H9 (cell line): ENCODE measurements at regions not wholly inside any gene's neighbourhood (a gene's known extent, or its start where the extent isn't known, plus 50 kb on each side); places are given as distances from the start of the nearest gene placed in this dataset.

Experiments
- DNase-seq: peaks from one replicate; pipeline ENCODE4 v3.0.0-alpha.2; 2017
- H2AFZ ChIP-seq: one replicate; pipeline ENCODE4 v1.6.1; 2013; ENCODE audit warnings: mild to moderate bottlenecking, low read length, control low read depth, moderate library complexity
- H2AK5ac ChIP-seq: 2 replicates; pipeline ENCODE4 v1.6.1; 2013; ENCODE audit warnings: low read length, control low read depth, mixed read lengths; ENCODE audit not compliant: insufficient read length
- H2BK120ac ChIP-seq: one replicate; pipeline ENCODE4 v1.6.1; 2013; ENCODE audit warnings: low read depth, mild to moderate bottlenecking, low read length, control low read depth, inconsistent platforms; ENCODE audit not compliant: poor library complexity, severe bottlenecking
- H2BK12ac ChIP-seq: 2 replicates; pipeline ENCODE4 v1.6.1; 2013; ENCODE audit warnings: low read length, control low read depth, mixed read lengths, low read depth; ENCODE audit not compliant: insufficient read length
- H2BK15ac ChIP-seq: 2 replicates; pipeline ENCODE4 v1.6.1; 2013; ENCODE audit warnings: low read depth, low read length, control low read depth
- H2BK20ac ChIP-seq: one replicate; pipeline ENCODE4 v1.6.1; 2013; ENCODE audit warnings: low read depth, mild to moderate bottlenecking, low read length, control low read depth, inconsistent platforms; ENCODE audit not compliant: poor library complexity, severe bottlenecking
- H2BK5ac ChIP-seq: 2 replicates; pipeline ENCODE4 v1.6.1; 2013; ENCODE audit warnings: low read length, control low read depth, mixed read lengths; ENCODE audit not compliant: insufficient read length
- H3K14ac ChIP-seq: 2 replicates; pipeline ENCODE4 v1.6.1; 2013; ENCODE audit warnings: low read length, control low read depth; ENCODE audit not compliant: insufficient read depth
- H3K18ac ChIP-seq: 2 replicates; pipeline ENCODE4 v1.6.1; 2013; ENCODE audit warnings: low read depth, mild to moderate bottlenecking, mixed read lengths, low read length, control low read depth; ENCODE audit not compliant: insufficient read length
- H3K23ac ChIP-seq: 2 replicates; pipeline ENCODE4 v1.6.1; 2013; ENCODE audit warnings: low read length, control low read depth, mixed read lengths, low read depth; ENCODE audit not compliant: insufficient read length
- H3K23me2 ChIP-seq: 2 replicates; pipeline ENCODE4 v1.6.1; 2013; ENCODE audit warnings: low read depth, mild to moderate bottlenecking, mixed read lengths, low read length, control low read depth; ENCODE audit not compliant: insufficient read length, poor library complexity, severe bottlenecking
- H3K27ac ChIP-seq: 2 replicates; pipeline ENCODE4 v1.5.1; 2013; ENCODE audit warnings: low read length, control low read depth, mixed read lengths, low read depth; ENCODE audit not compliant: insufficient read length
- H3K27me3 ChIP-seq: 2 replicates; pipeline ENCODE4 v1.6.1; 2013; ENCODE audit warnings: low read length, control low read depth, inconsistent platforms; ENCODE audit not compliant: insufficient read depth
- H3K4ac ChIP-seq: 2 replicates; pipeline ENCODE4 v1.6.1; 2013; ENCODE audit warnings: low read depth, mild to moderate bottlenecking, control low read depth, inconsistent platforms, low read length, moderate library complexity
- H3K4me1 ChIP-seq: 2 replicates; pipeline ENCODE4 v1.6.1; 2013; ENCODE audit warnings: low read length, control low read depth, inconsistent platforms; ENCODE audit not compliant: insufficient read depth
- H3K4me2 ChIP-seq: 2 replicates; pipeline ENCODE4 v1.6.1; 2013; ENCODE audit warnings: low read length, control low read depth, mixed read lengths; ENCODE audit not compliant: insufficient read length, insufficient read depth
- H3K56ac ChIP-seq: 2 replicates; pipeline ENCODE4 v1.6.1; 2013; ENCODE audit warnings: low read depth, mild to moderate bottlenecking, mixed read lengths, low read length, control low read depth; ENCODE audit not compliant: insufficient read length
- H3K79me1 ChIP-seq: 2 replicates; pipeline ENCODE4 v1.6.1; 2013; ENCODE audit warnings: low read depth, mild to moderate bottlenecking, moderate library complexity, low read length, control low read depth, inconsistent platforms; ENCODE audit not compliant: insufficient read depth, poor library complexity, severe bottlenecking
- H3K79me2 ChIP-seq: 2 replicates; pipeline ENCODE4 v1.6.1; 2013; ENCODE audit warnings: low read length, control low read depth, inconsistent platforms; ENCODE audit not compliant: insufficient read depth
- H3K9ac ChIP-seq: 2 replicates; pipeline ENCODE4 v1.6.1; 2013; ENCODE audit warnings: low read length, control low read depth, mixed read lengths; ENCODE audit not compliant: insufficient read length; ENCODE audit errors: extremely low read depth
- H3K9me3 ChIP-seq: one replicate; pipeline ENCODE4 v1.6.1; 2013; ENCODE audit warnings: low read depth, low read length, inconsistent platforms; ENCODE audit not compliant: control insufficient read depth
- H3T11ph ChIP-seq: one replicate; pipeline ENCODE4 v1.6.1; 2013; ENCODE audit warnings: mild to moderate bottlenecking, low read length, control low read depth, inconsistent platforms
- H4K20me1 ChIP-seq: one replicate; pipeline ENCODE4 v1.6.1; 2013; ENCODE audit not compliant: control insufficient read depth, insufficient read length, insufficient read depth
- H4K5ac ChIP-seq: 2 replicates; pipeline ENCODE4 v1.6.1; 2013; ENCODE audit warnings: low read depth, mild to moderate bottlenecking, mixed read lengths, low read length, control low read depth; ENCODE audit not compliant: insufficient read length
- H4K8ac ChIP-seq: replicated peaks from 2 replicates; pipeline ENCODE4 v1.6.1; 2013; ENCODE audit warnings: low read length, control low read depth, mixed read lengths, low read depth; ENCODE audit not compliant: insufficient read length
- H4K91ac ChIP-seq: 2 replicates; pipeline ENCODE4 v1.6.1; 2013; ENCODE audit warnings: low read depth, mild to moderate bottlenecking, moderate library complexity, mixed read lengths, low read length, control low read depth; ENCODE audit not compliant: insufficient read length
- H3K27ac Mint-ChIP-seq, 3 experiments: 2 replicates in 2 of 3; 3 replicates in 1 of 3; pipeline ENCODE4 v1.8.0; 2020 to 2021; ENCODE audit warnings: mixed read lengths in 3 of 3, mild to moderate bottlenecking in 1 of 3, moderate library complexity in 1 of 3
- H3K27me3 Mint-ChIP-seq: 2 replicates; pipeline ENCODE4 v1.8.0; 2021; ENCODE audit warnings: low read depth, mild to moderate bottlenecking, moderate library complexity, mixed read lengths
- H3K36me3 Mint-ChIP-seq, 3 experiments: 2 replicates in 2 of 3; 3 replicates in 1 of 3; pipeline ENCODE4 v1.8.0; 2020 to 2021; ENCODE audit warnings: low read depth in 3 of 3, mixed read lengths in 3 of 3; ENCODE audit not compliant: insufficient read depth in 1 of 3
- H3K4me1 Mint-ChIP-seq, 2 experiments: 2 replicates each; pipeline ENCODE4 v1.8.0; 2020; ENCODE audit warnings: mixed read lengths in 2 of 2
- H3K4me3 Mint-ChIP-seq, 2 experiments: 2 replicates in 1 of 2; 3 replicates in 1 of 2; pipeline ENCODE4 v1.8.0; 2020 to 2021; ENCODE audit warnings: mild to moderate bottlenecking in 2 of 2, mixed read lengths in 2 of 2, moderate library complexity in 1 of 2
- H3K9me3 Mint-ChIP-seq, 2 experiments: 2 replicates in 1 of 2; 3 replicates in 1 of 2; pipeline ENCODE4 v1.8.0; 2020; ENCODE audit warnings: mild to moderate bottlenecking in 2 of 2, mixed read lengths in 2 of 2, moderate library complexity in 1 of 2
- WGBS: extraction: QIAGEN DNeasy Blood & Tissue Kit; methylation state at CpG from one replicate; pipeline ENCODE4 v1.1.7; 2013; ENCODE audit warnings: missing lambda C conversion rate, low lambda C conversion rate, mixed read lengths; ENCODE audit not compliant: insufficient read length; ENCODE audit errors: extremely low coverage; 5-methylcytosine and 5-hydroxymethylcytosine counted together
- TF ChIP-seq, protein P1 (sequence below): fragments of 200-600 bp; sonication (generic); conservative IDR thresholded peaks from 3 replicates; pipeline ENCODE4 v1.8.0; 2021; ENCODE audit warnings: antibody characterized with exemption, mild to moderate bottlenecking

DNA sequence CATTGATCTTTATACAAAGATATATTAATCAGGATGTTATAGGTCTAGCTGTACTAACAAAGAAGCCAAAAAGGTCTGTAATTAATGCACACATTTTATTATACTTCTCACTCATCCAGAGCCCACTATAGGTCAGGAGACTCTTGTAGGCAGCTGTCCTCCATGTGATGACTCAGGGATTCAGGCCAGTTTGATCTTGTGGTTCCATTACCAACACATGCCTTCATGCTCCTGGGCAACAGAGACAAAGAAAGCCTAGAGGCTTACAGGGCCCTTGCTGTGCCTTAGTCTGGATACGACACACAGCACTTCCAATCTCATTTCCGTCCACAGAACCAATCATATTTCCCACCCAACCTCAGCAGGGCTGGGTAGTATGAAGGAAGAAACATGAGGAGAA lies 150.3 kb upstream of the NCAM1 start:
- H3K9ac ChIP-seq: no peak overlapping the region
- H3K23me2 ChIP-seq: no peaks in the 10 kb centered on the region
- H3K9me3 ChIP-seq: no peaks in the 10 kb centered on the region
- peaks cover 4% of the 10 kb centered on the region; the same call in 1 of the 2 replicates for H3K4me1 ChIP-seq
- H2BK120ac ChIP-seq: no peak overlapping the region
- peak overlapping the region in 1 of 3 experiments; percentile 77; a peak in 1 of 7 replicates for H3K27ac Mint-ChIP-seq
- no peak overlapping the region for H2BK15ac ChIP-seq
- peaks cover 7% of the 10 kb centered on the region for H3K27me3 Mint-ChIP-seq
- H4K5ac ChIP-seq: no peak overlapping the region
- no peak overlapping the region for H3K18ac ChIP-seq
- no peaks in the 10 kb centered on the region for H3K79me1 ChIP-seq
- no peak overlapping the region for H3K14ac ChIP-seq
- H2AK5ac ChIP-seq: no peak overlapping the region
- H2BK12ac ChIP-seq: no peak overlapping the region
- H3K56ac ChIP-seq: no peak overlapping the region
- H3K27ac ChIP-seq: no peak overlapping the region
- no peak overlapping the region for H2BK5ac ChIP-seq
- peaks cover 0 to 2% (median 0%) of the 10 kb centered on the region in 3 experiments; a peak in 1 of 7 replicates for H3K36me3 Mint-ChIP-seq
- H3K23ac ChIP-seq: no peak overlapping the region
- no peak for DNase-seq
- peaks cover 15 to 17% of the 10 kb centered on the region in 2 experiments for H3K4me1 Mint-ChIP-seq
- H4K91ac ChIP-seq: no peak overlapping the region
- no peaks in the 10 kb centered on the region for H3K27me3 ChIP-seq
- no peak overlapping the region for H2AFZ ChIP-seq
- H3K4me2 ChIP-seq: no peak overlapping the region
- H3T11ph ChIP-seq: no peak overlapping the region
- TF ChIP-seq, protein P1, sequence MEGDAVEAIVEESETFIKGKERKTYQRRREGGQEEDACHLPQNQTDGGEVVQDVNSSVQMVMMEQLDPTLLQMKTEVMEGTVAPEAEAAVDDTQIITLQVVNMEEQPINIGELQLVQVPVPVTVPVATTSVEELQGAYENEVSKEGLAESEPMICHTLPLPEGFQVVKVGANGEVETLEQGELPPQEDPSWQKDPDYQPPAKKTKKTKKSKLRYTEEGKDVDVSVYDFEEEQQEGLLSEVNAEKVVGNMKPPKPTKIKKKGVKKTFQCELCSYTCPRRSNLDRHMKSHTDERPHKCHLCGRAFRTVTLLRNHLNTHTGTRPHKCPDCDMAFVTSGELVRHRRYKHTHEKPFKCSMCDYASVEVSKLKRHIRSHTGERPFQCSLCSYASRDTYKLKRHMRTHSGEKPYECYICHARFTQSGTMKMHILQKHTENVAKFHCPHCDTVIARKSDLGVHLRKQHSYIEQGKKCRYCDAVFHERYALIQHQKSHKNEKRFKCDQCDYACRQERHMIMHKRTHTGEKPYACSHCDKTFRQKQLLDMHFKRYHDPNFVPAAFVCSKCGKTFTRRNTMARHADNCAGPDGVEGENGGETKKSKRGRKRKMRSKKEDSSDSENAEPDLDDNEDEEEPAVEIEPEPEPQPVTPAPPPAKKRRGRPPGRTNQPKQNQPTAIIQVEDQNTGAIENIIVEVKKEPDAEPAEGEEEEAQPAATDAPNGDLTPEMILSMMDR: no peak
- H4K20me1 ChIP-seq: no peaks in the 10 kb centered on the region
- H3K4ac ChIP-seq: no peak overlapping the region
- H2BK20ac ChIP-seq: no peak overlapping the region
- peaks cover 0 to 2% of the 10 kb centered on the region in 2 experiments; a peak in 2 of 5 replicates for H3K9me3 Mint-ChIP-seq
- H3K4me3 Mint-ChIP-seq: no peak overlapping the region
- WGBS: no CpG with 5 or more reads among the region's 2 CpGs
- H4K8ac ChIP-seq: no peak overlapping the region
- no peaks in the 10 kb centered on the region for H3K79me2 ChIP-seq
